Neural cell (in vitro differentiated cells): ENCODE measurements at regions not wholly inside any gene's neighbourhood (a gene's known extent, or its start where the extent isn't known, plus 50 kb on each side); places are given as distances from the start of the nearest gene placed in this dataset.

Experiments used
- EZH2 ChIP-seq: fragments of 200-600, 300-800 bp; shearing (Covaris generic), sonication (generic); IDR thresholded peaks from 2 replicates; pipeline ENCODE4 v1.6.1; 2014; ENCODE audit warnings: antibody characterized with exemption, low read length, borderline replicate concordance, mild to moderate bottlenecking; ENCODE audit not compliant: insufficient read depth, poor library complexity, severe bottlenecking
- RAD21 ChIP-seq: fragments of 450-650 bp; conservative IDR thresholded peaks from 2 replicates; pipeline ENCODE4 v1.6.1; 2014; ENCODE audit warnings: antibody characterized with exemption, mild to moderate bottlenecking, moderate library complexity
- TF ChIP-seq, protein P1 (sequence below): fragments of 450-650 bp; IDR thresholded peaks from 2 replicates; pipeline ENCODE4 v1.5.1; 2014; ENCODE audit warnings: antibody characterized with exemption, mild to moderate bottlenecking, moderate library complexity; ENCODE audit not compliant: poor library complexity, severe bottlenecking

DNA sequence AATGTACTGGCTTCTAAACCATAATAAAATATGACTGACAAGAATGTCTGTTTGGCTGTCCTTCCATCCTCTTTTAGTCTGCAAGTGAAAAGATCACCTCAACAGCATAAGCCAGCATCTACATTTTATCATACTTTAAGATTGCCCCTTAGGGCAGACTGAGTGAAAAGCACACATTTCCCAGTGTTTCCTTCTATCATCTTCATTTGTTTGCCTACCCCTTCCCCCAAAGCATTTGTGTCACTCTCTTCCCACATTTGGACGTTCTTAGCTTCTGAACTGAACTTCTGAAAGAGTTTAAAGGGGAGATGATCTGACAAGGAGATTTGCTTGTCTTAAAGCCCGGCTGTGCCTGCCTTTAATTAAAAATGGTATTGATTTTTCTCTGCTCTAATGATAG lies 322.2 kb downstream of the SPATA17 start:
- TF ChIP-seq, protein P1, sequence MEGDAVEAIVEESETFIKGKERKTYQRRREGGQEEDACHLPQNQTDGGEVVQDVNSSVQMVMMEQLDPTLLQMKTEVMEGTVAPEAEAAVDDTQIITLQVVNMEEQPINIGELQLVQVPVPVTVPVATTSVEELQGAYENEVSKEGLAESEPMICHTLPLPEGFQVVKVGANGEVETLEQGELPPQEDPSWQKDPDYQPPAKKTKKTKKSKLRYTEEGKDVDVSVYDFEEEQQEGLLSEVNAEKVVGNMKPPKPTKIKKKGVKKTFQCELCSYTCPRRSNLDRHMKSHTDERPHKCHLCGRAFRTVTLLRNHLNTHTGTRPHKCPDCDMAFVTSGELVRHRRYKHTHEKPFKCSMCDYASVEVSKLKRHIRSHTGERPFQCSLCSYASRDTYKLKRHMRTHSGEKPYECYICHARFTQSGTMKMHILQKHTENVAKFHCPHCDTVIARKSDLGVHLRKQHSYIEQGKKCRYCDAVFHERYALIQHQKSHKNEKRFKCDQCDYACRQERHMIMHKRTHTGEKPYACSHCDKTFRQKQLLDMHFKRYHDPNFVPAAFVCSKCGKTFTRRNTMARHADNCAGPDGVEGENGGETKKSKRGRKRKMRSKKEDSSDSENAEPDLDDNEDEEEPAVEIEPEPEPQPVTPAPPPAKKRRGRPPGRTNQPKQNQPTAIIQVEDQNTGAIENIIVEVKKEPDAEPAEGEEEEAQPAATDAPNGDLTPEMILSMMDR: no peak
- no peak for TF ChIP-seq EZH2
- no peak for TF ChIP-seq RAD21
